ACC112 (cell line): ENCODE measurements at regions not wholly inside any gene's neighbourhood (a gene's known extent, or its start where the extent isn't known, plus 50 kb on each side); places are given as distances from the start of the nearest gene placed in this dataset.
"Not testable (repeated sequence)": the region's sequence is repeated elsewhere in the genome, so short reads cannot be mapped to it uniquely, and the experiment has no call there.

Experiments used
- H2AFZ ChIP-seq: fragments of 200-600 bp; sonication (generic); one replicate; pipeline ENCODE4 v1.6.0; 2017; ENCODE audit warnings: antibody characterized with exemption, low read length; ENCODE audit not compliant: unreplicated experiment
- H3K27ac ChIP-seq: fragments of 200-600 bp; sonication (generic); 2 replicates; pipeline ENCODE4 v1.5.1; 2014; ENCODE audit warnings: low read depth, mild to moderate bottlenecking, antibody characterized with exemption, low read length, moderate library complexity
- H3K27me3 ChIP-seq: fragments of 200-600 bp; sonication (generic); 2 replicates; pipeline ENCODE4 v1.6.1; 2014; ENCODE audit warnings: mild to moderate bottlenecking, antibody characterized with exemption, low read length, moderate library complexity, mixed read lengths; ENCODE audit not compliant: insufficient read depth
- H3K36me3 ChIP-seq: fragments of 200-600 bp; sonication (generic); 2 replicates; pipeline ENCODE4 v1.6.1; 2016; ENCODE audit warnings: mild to moderate bottlenecking, antibody characterized with exemption, low read length, moderate library complexity, mixed read lengths; ENCODE audit not compliant: insufficient read depth
- H3K4me1 ChIP-seq: fragments of 200-600 bp; sonication (generic); one replicate; pipeline ENCODE4 v1.6.1; 2016; ENCODE audit warnings: low read length, mixed read lengths; ENCODE audit not compliant: insufficient read depth, unreplicated experiment, control insufficient read depth
- H3K4me3 ChIP-seq: fragments of 200-600 bp; sonication (generic); 2 replicates; pipeline ENCODE4 v1.5.1; 2014; ENCODE audit warnings: mild to moderate bottlenecking, low read depth, low read length
- H3K79me2 ChIP-seq: fragments of 200-600 bp; sonication (generic); one replicate; pipeline ENCODE4 v1.6.0; 2016; ENCODE audit warnings: low read length; ENCODE audit not compliant: control insufficient read depth, unreplicated experiment, insufficient read depth

GRCh38 chr6:23735151-23735550 lies 390.9 kb upstream of the NRSN1 start:
- H3K4me3 ChIP-seq, result no peak overlapping the region
- no peaks in the 10 kb centered on the region for H3K79me2 ChIP-seq
- no peaks in the 10 kb centered on the region for H3K36me3 ChIP-seq
- H3K27ac ChIP-seq, result no peak overlapping the region
- no peaks in the 10 kb centered on the region for H3K27me3 ChIP-seq
- no peak overlapping the region for H2AFZ ChIP-seq
- no peaks in the 10 kb centered on the region for H3K4me1 ChIP-seq

GRCh38 chr6:23736577-23736976 lies 389.4 kb upstream of the NRSN1 start:
- Histone ChIP-seq H3K4me1 (no peaks in the 10 kb centered on the region), H2AFZ (no peak overlapping the region), H3K79me2 (no peaks in the 10 kb centered on the region), H3K27me3 (no peaks in the 10 kb centered on the region), H3K36me3 (no peaks in the 10 kb centered on the region), H3K4me3 (no peak overlapping the region), H3K27ac (no peak overlapping the region)

DNA sequence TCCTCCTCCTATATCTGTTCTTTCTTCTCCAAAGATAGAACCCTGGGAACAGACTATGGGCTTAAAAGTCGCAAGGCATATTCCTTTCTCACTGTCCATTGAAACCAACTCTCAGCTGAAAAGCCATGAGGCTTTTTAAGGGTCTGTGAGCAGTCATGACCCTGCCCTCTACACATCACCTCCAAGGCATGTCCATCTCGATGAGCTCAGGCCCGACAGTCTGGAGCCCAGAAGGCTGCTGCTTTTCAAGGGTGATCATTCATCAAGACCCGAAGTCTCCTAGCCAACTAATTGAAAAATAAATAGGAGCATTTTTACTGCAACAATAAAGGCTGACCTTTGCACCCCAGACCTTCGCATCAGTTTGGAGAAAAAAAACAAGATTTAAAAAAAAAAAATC lies 378.8 kb upstream of the NRSN1 start:
- no peaks in the 10 kb centered on the region for H3K27me3 ChIP-seq
- H3K27ac ChIP-seq, result no peak overlapping the region
- H3K4me3 ChIP-seq, result no peak overlapping the region
- H3K4me1 ChIP-seq, result no peaks in the 10 kb centered on the region
- no peaks in the 10 kb centered on the region for H3K36me3 ChIP-seq
- no peak overlapping the region for H2AFZ ChIP-seq
- no peaks in the 10 kb centered on the region for H3K79me2 ChIP-seq

DNA sequence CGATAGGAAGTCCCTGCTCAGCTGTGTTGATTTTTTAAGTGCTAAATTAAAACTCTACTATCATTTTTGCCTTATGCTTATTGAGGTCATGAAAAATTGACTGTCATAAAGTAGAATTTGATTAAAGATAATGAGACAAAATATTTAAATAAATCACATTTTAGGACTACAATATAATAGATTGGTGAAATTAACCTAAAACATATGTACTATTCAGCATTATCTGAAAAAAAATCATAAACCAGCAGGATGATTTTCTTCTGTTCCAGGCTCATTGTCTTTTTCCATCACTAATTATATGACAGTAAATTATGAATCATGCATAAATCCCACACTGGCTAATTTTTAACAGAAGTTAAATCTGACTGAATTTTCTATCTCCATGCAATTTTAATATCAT lies 373.6 kb upstream of the NRSN1 start:
- H3K4me3 ChIP-seq, result no peak overlapping the region
- no peaks in the 10 kb centered on the region for H3K36me3 ChIP-seq
- H3K27me3 ChIP-seq, result no peaks in the 10 kb centered on the region
- H3K4me1 ChIP-seq, result no peaks in the 10 kb centered on the region
- H3K79me2 ChIP-seq, result no peaks in the 10 kb centered on the region
- H3K27ac ChIP-seq, result no peak overlapping the region
- H2AFZ ChIP-seq, result no peak overlapping the region

GRCh38 chr6:23754197-23754596 lies 371.8 kb upstream of the NRSN1 start:
- no peaks in the 10 kb centered on the region for H3K36me3 ChIP-seq
- H3K4me3 ChIP-seq, result no peak overlapping the region
- H3K27ac ChIP-seq, result no peak overlapping the region

DNA sequence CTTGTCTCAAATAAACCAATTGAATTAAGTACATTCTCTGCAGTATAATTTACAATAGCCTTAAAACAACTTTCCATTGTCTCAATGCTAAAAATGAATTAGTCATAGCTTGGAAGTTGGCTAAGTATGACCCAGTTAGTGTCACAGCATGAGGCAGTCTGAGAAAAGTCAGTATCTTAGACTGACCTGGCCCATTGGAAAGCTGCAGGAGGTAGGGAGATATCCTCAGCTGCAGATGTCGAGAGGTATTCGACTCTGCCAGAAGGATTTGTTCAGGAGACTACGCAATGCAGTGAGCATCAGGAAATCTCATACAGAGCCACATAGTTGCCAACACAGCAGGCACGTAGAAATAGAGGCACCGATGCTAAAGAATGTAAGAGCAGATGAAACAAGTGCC lies 350.9 kb upstream of the NRSN1 start:
- no peaks in the 10 kb centered on the region for H3K36me3 ChIP-seq
- no peaks in the 10 kb centered on the region for H3K27me3 ChIP-seq
- no peaks in the 10 kb centered on the region for H3K79me2 ChIP-seq
- no peak overlapping the region for H3K4me3 ChIP-seq
- no peak overlapping the region for H2AFZ ChIP-seq
- H3K27ac ChIP-seq, result no peak overlapping the region
- no peaks in the 10 kb centered on the region for H3K4me1 ChIP-seq

More at GRCh38 chr6:23754197-23754596, 371.8 kb upstream of the NRSN1 start:
- Histone ChIP-seq H2AFZ (no peak overlapping the region), H3K4me1 (no peaks in the 10 kb centered on the region), H3K27me3 (no peaks in the 10 kb centered on the region), H3K79me2 (no peaks in the 10 kb centered on the region)

DNA sequence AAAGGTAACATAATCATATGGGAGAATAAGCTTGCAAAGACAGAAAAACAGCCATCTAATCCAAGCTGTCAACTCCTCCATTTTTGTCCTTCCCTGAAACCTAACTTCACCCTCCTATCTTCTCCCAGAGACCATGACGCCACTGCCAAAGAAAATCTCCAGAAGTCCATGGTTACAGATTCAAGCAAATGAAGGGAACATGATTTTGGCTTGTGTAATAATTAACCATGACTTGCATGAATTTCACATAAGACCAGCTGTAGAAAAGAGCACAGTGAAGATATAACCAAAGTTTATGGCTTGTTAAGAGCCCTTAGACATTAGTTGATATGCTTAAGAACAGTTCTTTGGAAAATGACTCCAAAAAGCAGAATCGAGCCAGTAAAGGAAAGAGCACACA lies 342.1 kb upstream of the NRSN1 start:
- Histone ChIP-seq H3K36me3 (no peaks in the 10 kb centered on the region), H2AFZ (no peak overlapping the region)

DNA sequence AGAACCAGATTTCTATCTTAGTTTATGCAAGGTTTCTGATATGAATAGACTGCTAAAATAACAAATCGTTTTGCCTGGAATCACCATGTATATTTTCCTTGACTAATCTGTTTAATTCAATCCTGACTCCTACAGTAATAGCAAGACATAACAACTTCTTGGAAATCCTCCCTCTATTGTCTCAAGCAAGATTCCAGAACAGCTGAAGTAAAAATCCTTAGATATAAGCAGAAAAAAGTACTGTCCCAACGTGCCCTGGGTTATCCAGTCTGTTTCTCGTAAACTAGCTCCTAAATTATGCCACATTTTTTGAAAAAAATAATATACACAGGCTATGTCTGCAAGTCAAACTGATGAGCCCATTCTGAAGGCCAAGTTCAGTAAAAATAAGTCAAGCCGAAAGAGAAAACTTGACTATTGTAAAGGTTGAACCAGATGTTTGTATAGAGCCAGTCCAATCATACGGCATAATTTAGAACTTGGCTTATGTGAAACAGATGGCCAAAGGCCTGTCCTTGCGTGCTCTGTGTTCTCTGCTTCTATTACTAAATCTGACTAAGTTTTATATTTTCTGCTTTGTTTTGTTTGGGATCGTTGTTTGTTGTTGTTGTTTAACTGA lies 341.6 kb upstream of the NRSN1 start:
- H3K27ac ChIP-seq, result no peak overlapping the region
- no peaks in the 10 kb centered on the region for H3K4me1 ChIP-seq
- H3K4me3 ChIP-seq, result no peak overlapping the region
- H2AFZ ChIP-seq, result no peak overlapping the region
- H3K36me3 ChIP-seq, result no peaks in the 10 kb centered on the region
- H3K27me3 ChIP-seq, result no peaks in the 10 kb centered on the region
- no peaks in the 10 kb centered on the region for H3K79me2 ChIP-seq

More for the DNA sequence above, 342.1 kb upstream of the NRSN1 start:
- H3K27me3 ChIP-seq, result no peaks in the 10 kb centered on the region
- no peak overlapping the region for H3K4me3 ChIP-seq
- H3K79me2 ChIP-seq, result no peaks in the 10 kb centered on the region
- no peaks in the 10 kb centered on the region for H3K4me1 ChIP-seq
- H3K27ac ChIP-seq, result no peak overlapping the region

- Histone ChIP-seq H3K4me1 (no peaks in the 10 kb centered on the region), H3K36me3 (no peaks in the 10 kb centered on the region), H2AFZ (no peak overlapping the region), H3K4me3 (no peak overlapping the region), H3K27me3 (no peaks in the 10 kb centered on the region), H3K79me2 (no peaks in the 10 kb centered on the region), H3K27ac (no peak overlapping the region)
Measured at GRCh38 chr6:23790756-23791155, 335.3 kb upstream of the NRSN1 start.

GRCh38 chr6:23797041-23797440 lies 329.0 kb upstream of the NRSN1 start:
- H3K36me3 ChIP-seq, result no peaks in the 10 kb centered on the region
- H3K79me2 ChIP-seq, result no peaks in the 10 kb centered on the region
- H3K4me1 ChIP-seq, result no peaks in the 10 kb centered on the region
- no peak overlapping the region for H3K27ac ChIP-seq
- no peaks in the 10 kb centered on the region for H3K27me3 ChIP-seq
- no peak overlapping the region for H3K4me3 ChIP-seq
- no peak overlapping the region for H2AFZ ChIP-seq

DNA sequence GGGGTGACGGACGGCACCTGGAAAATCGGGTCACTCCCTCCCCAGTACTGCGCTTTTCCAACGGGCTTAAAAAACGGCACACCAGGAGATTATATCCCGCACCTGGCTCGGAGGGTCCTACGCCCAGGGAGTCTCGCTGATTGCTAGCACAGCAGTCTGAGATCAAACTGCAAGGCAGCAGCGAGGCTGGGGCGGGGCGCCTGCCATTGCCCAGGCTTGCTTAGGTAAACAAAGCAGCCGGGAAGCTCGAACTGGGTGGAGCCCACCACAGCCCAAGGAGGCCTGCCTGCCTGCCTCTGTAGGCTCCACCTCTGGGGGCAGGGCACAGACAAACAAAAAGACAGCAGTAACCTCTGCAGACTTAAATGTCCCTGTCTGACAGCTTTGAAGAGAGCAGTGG lies 321.7 kb upstream of the NRSN1 start:
- not testable (repeated sequence) for H3K4me1 ChIP-seq, H3K27ac ChIP-seq, H3K36me3 ChIP-seq, H2AFZ ChIP-seq, H3K79me2 ChIP-seq, H3K4me3 ChIP-seq, H3K27me3 ChIP-seq
